Heart left ventricle (tissue), 16 donors: ENCODE measurements at regions not wholly inside any gene's neighbourhood (a gene's known extent, or its start where the extent isn't known, plus 50 kb on each side); places are given as distances from the start of the nearest gene placed in this dataset.

Experiments
- ATAC-seq, 4 donors: fragments of 200-7000 bp; cut with Tn5 transposase; one replicate each; pipeline ENCODE4 v1.9.1; 2020 to 2022; ENCODE audit warnings: moderate library complexity in 4 of 4, mild to moderate bottlenecking in 3 of 4, moderate number of reproducible peaks in 1 of 4
- DNase-seq, 5 donors: peaks; one replicate each; pipeline ENCODE4 v3.0.0-alpha.2; 2020
- H3K27ac ChIP-seq, 12 donors: fragments of 200-600 bp; sonication (generic) in 4 of 12; one replicate each; pipeline versions ENCODE4 v1.5.0 to v1.8.0; 2016 to 2022; ENCODE audit warnings: mild to moderate bottlenecking in 2 of 12
- H3K27me3 ChIP-seq, 9 donors: fragments of 200-600 bp; sonication (generic) in 2 of 9; one replicate each; pipeline versions ENCODE4 v1.5.1 to v1.8.0; 2016 to 2022; ENCODE audit warnings: mild to moderate bottlenecking in 3 of 9
- H3K36me3 ChIP-seq, 9 donors: fragments of 200-600 bp; sonication (generic) in 2 of 9; one replicate each; pipeline versions ENCODE4 v1.5.0 to v1.8.0; 2018 to 2022; ENCODE audit warnings: mild to moderate bottlenecking in 2 of 9
- H3K4me1 ChIP-seq, 12 donors: fragments of 200-600 bp; sonication (generic) in 4 of 12; one replicate each; pipeline versions ENCODE4 v1.5.0 to v1.8.0; 2016 to 2022; ENCODE audit warnings: mild to moderate bottlenecking in 3 of 12
- H3K4me3 ChIP-seq, 12 donors: fragments of 200-600 bp; sonication (generic) in 4 of 12; one replicate each; pipeline versions ENCODE4 v1.5.0 to v1.8.0; 2017 to 2022; ENCODE audit warnings: mild to moderate bottlenecking in 9 of 12, moderate library complexity in 4 of 12
- H3K9me3 ChIP-seq, 12 donors: fragments of 200-600 bp; sonication (generic) in 4 of 12; one replicate each; pipeline versions ENCODE4 v1.5.0 to v1.8.0; 2016 to 2022; ENCODE audit warnings: mild to moderate bottlenecking in 1 of 12
- CTCF ChIP-seq, 12 donors: fragments of 200-600 bp; sonication (generic) in 4 of 12; IDR thresholded peaks; one replicate each; pipeline versions ENCODE4 v1.5.0 to v1.8.0; 2018 to 2022; ENCODE audit warnings: antibody characterized with exemption in 12 of 12, mild to moderate bottlenecking in 5 of 12
- POLR2A ChIP-seq, 2 donors: fragments of 450-650 bp; IDR thresholded peaks; one replicate each; pipeline ENCODE4 v1.6.1; 2017; ENCODE audit warnings: antibody characterized with exemption in 2 of 2, mild to moderate bottlenecking in 2 of 2, moderate library complexity in 2 of 2
- WGBS, 4 donors: extraction: QIAGEN DNeasy Blood & Tissue Kit in 2 of 4; methylation state at CpG; one replicate each; pipeline versions ENCODE4 v1.1.5 to v1.1.7; 2013 to 2018; 5-methylcytosine and 5-hydroxymethylcytosine counted together
- intact Hi-C, 10 donors: fragments of 100-400 bp; cut with DNase I; formaldehyde crosslinking; loops; one replicate each; pipeline versions ENCODE4 v1.11.1 to v1.14.2; 2022
- donor health status: ischemic (EF 13 %, LVEDD 7.1; RV severe dilation, severe dysfunction).
- donor health status: healthy with polysubstance abuse.
- donor health status: DM: no; HTN: yes; CAD: no.
- donor health status: DM: no; HTN: no; CAD: no.
- donor health status: ischemic (EF 25% LVEDD 6.9; RV normal size, moderate dysfunction).
- donor health status: ischemic (EF 25% LVEDD 5.7; RV mildly dilated, moderate dysfunction).
- donor health status: healthy.
- donor health status: DM: yes; HTN: yes; CAD: no.
- donor health status: ischemic (EF 35%, LVEDD 5.7; RV mildly dilated, moderate dysfunction).
- donor health status: nonischemic (EF 11% LVEDD 7.7; RV severe dilation, severe dysfunction).
- donor health status: DM: yes; HTN: yes; CAD: no.
- donor health status: PGD.
- donor health status: ischemic (EF 29% LVEDD 5.4; RV normal size, mild dysfunction).
- donor health status: nonischemic (EF 23%, LVEDD 6.1; RV moderate dilation, normal function).

GRCh38 chr3:54028372-54028771, 94.0 kb upstream of the CACNA2D3 start:
- WGBS, 4 donors = 79 to 85% (median 80%) methylated on average over 5 of the region's 5 CpGs
- no peak for DNase-seq
- no peak for ATAC-seq
- Histone ChIP-seq H3K4me3 (no peak overlapping the region), H3K9me3 (no peaks in the 10 kb centered on the region), H3K27ac (no peak overlapping the region), H3K4me1 (peaks cover 0 to 3% (median 0%) of the 10 kb centered on the region in 12 donors), H3K36me3 (no peaks in the 10 kb centered on the region), H3K27me3 (no peaks in the 10 kb centered on the region)
- TF ChIP-seq POLR2A (IDR thresholded peaks at IDR 0.05) = no peak
- no peak for TF ChIP-seq CTCF (IDR thresholded peaks at IDR 0.05)
- intact Hi-C loops = no loop called here

GRCh38 chr3:54026543-54026942, 95.8 kb upstream of the CACNA2D3 start:
- intact Hi-C loops = no loop called here
- WGBS, 4 donors = 26 to 44% (median 32%) methylated on average over 2 of the region's 2 CpGs
- no peaks in the 10 kb centered on the region for H3K36me3 ChIP-seq
- no peaks in the 10 kb centered on the region for H3K9me3 ChIP-seq
- no peak for DNase-seq
- TF ChIP-seq POLR2A (IDR thresholded peaks at IDR 0.05) (no peak), CTCF (IDR thresholded peaks at IDR 0.05) (no peak)
- peak overlapping the region in 3 of 12 donors; percentile 26 to 53 (median 34) for H3K27ac ChIP-seq
- ATAC-seq = no peak
- H3K4me1 ChIP-seq = peaks cover 0 to 3% (median 0%) of the 10 kb centered on the region in 12 donors
- H3K4me3 ChIP-seq = no peak overlapping the region
- no peaks in the 10 kb centered on the region for H3K27me3 ChIP-seq

GRCh38 chr3:54021071-54021470, 101.3 kb upstream of the CACNA2D3 start:
- Histone ChIP-seq H3K4me1 (no peaks in the 10 kb centered on the region), H3K27ac (no peak overlapping the region), H3K9me3 (peaks cover 0 to 16% (median 9%) of the 10 kb centered on the region in 12 donors), H3K36me3 (no peaks in the 10 kb centered on the region), H3K27me3 (no peaks in the 10 kb centered on the region), H3K4me3 (no peak overlapping the region)
- TF ChIP-seq CTCF (IDR thresholded peaks at IDR 0.05) (no peak), POLR2A (IDR thresholded peaks at IDR 0.05) (no peak)
- 68 to 82% (median 77%) methylated on average over 3 of the region's 3 CpGs for WGBS, 4 donors
- DNase-seq (no peak), ATAC-seq (no peak)
- intact Hi-C loops = no loop called here

GRCh38 chr3:54020436-54020835, 101.9 kb upstream of the CACNA2D3 start:
- no peak for DNase-seq
- ATAC-seq = no peak
- Histone ChIP-seq H3K4me3 (no peak overlapping the region), H3K9me3 (peaks cover 0 to 16% (median 9%) of the 10 kb centered on the region in 12 donors), H3K27me3 (no peaks in the 10 kb centered on the region), H3K4me1 (no peaks in the 10 kb centered on the region), H3K36me3 (no peaks in the 10 kb centered on the region), H3K27ac (no peak overlapping the region)
- WGBS, 4 donors = 76 to 88% (median 81%) methylated on average over 3 of the region's 3 CpGs
- TF ChIP-seq POLR2A (IDR thresholded peaks at IDR 0.05) (no peak), CTCF (IDR thresholded peaks at IDR 0.05) (no peak)
- intact Hi-C loops = no loop called here
